Neutrophil (primary cell): ENCODE measurements at regions not wholly inside any gene's neighbourhood (a gene's known extent, or its start where the extent isn't known, plus 50 kb on each side); places are given as distances from the start of the nearest gene placed in this dataset.

ENCODE experiments used
- H3K27ac ChIP-seq: fragments of 200-600 bp; sonication (generic); 2 replicates; pipeline ENCODE4 v1.5.1; 2016; ENCODE audit warnings: mild to moderate bottlenecking, moderate library complexity
- H3K27me3 ChIP-seq: fragments of 200-600 bp; sonication (generic); 2 replicates; pipeline ENCODE4 v1.6.0; 2016; ENCODE audit warnings: mild to moderate bottlenecking
- H3K36me3 ChIP-seq: fragments of 200-600 bp; sonication (generic); 2 replicates; pipeline ENCODE4 v1.5.1; 2017
- H3K4me1 ChIP-seq, 2 experiments: fragments of 200-600 bp in 1 of 2; sonication (generic) in 1 of 2; 1 replicate in 1 of 2; 2 replicates in 1 of 2; pipeline versions ENCODE4 v1.5.1 to v1.6.1; 2013 to 2016; ENCODE audit warnings: low read depth in 1 of 2, low read length in 1 of 2, mild to moderate bottlenecking in 1 of 2, moderate library complexity in 1 of 2; ENCODE audit not compliant: control insufficient read depth in 1 of 2, insufficient read depth in 1 of 2
- H3K4me3 ChIP-seq, 2 experiments: fragments of 200-600 bp in 1 of 2; sonication (generic) in 1 of 2; 1 replicate in 1 of 2; 2 replicates in 1 of 2; pipeline ENCODE4 v1.5.1; 2013 to 2016; ENCODE audit warnings: low read depth in 1 of 2, low read length in 1 of 2, mild to moderate bottlenecking in 1 of 2, moderate library complexity in 1 of 2
- H3K9me3 ChIP-seq: fragments of 200-600 bp; sonication (generic); 2 replicates; pipeline ENCODE4 v1.5.1; 2016
- CTCF ChIP-seq: fragments of 200-600 bp; sonication (generic); IDR thresholded peaks from 2 replicates; pipeline ENCODE4 v1.5.1; 2016; ENCODE audit warnings: antibody characterized with exemption

DNA sequence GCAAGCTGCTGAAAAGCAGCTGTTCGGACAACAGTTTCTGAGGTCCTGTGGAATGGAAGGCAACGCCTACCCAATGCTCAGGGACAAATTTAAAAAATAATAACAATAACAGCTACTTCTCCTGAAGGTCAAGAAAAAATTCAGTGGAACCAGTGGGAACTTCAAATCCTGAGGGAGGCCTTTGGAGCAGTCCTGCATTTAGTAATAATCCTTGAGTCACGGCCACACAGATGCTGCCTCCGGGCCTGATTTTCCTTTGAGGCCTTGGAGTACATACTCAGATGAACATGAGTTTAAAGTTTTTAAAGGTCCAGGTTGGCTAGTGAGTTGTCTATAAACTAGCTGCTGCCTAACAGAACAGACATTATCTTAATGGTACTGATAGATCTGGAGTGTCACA is 268.0 kb downstream of the MSRB3 start:
- Histone ChIP-seq H3K27me3 (no peaks in the 10 kb centered on the region), H3K27ac (no peak overlapping the region), H3K4me1 (no peaks in the 10 kb centered on the region), H3K36me3 (no peaks in the 10 kb centered on the region), H3K9me3 (no peaks in the 10 kb centered on the region), H3K4me3 (no peak overlapping the region)
- no peak for TF ChIP-seq CTCF

- peaks cover 11 to 13% of the 10 kb centered on the region in 2 experiments for H3K4me1 ChIP-seq
- H3K36me3 ChIP-seq = no peaks in the 10 kb centered on the region
- no peaks in the 10 kb centered on the region for H3K9me3 ChIP-seq
- H3K27me3 ChIP-seq = peaks cover 4% of the 10 kb centered on the region
- TF ChIP-seq CTCF = peak; percentile 68
- H3K4me3 ChIP-seq = no peak overlapping the region
- no peak overlapping the region for H3K27ac ChIP-seq
These were observed 267.4 kb upstream of the HMGA2 start for GRCh38 chr12:65556676-65557437.

DNA sequence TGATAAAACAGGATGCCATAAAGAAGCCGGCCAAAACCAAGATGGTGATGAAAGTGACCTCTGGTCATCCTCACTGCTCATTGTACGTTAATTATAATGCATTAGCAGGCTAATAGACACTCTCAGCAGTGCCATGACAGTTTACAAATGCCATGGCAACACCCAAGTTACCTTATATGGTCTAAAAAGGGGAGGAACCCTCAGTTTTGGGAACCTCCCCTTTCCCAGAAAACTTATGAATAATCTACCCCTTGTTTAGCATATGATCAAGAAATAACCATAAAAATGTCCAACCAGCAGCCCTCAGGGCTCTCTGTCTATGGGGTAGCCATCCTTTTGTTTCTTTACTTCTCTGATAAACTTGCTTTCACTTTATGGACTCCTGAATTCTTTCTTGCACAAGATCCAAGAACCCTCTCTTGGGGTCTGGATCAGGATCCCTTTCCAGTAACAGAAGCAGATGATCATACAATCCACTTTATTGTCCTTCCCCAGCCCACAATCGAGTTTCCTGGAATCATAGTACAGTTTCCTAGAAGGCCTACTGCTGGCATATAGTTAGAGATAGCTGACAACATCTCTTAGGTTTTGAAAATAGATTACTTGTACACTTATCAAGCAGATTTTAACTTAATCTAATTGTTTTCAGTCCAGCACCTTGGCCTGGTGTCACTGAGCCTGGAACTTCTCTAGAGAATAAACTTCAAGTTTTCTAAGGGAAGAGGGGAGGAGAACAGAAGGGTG is 266.7 kb upstream of the HMGA2 start:
- no peaks in the 10 kb centered on the region for H3K36me3 ChIP-seq
- no peak overlapping the region for H3K4me3 ChIP-seq
- peaks cover 11 to 13% of the 10 kb centered on the region in 2 experiments for H3K4me1 ChIP-seq
- TF ChIP-seq CTCF = no peak
- H3K27ac ChIP-seq = no peak overlapping the region
- H3K27me3 ChIP-seq = peaks cover 4% of the 10 kb centered on the region
- H3K9me3 ChIP-seq = no peaks in the 10 kb centered on the region

DNA sequence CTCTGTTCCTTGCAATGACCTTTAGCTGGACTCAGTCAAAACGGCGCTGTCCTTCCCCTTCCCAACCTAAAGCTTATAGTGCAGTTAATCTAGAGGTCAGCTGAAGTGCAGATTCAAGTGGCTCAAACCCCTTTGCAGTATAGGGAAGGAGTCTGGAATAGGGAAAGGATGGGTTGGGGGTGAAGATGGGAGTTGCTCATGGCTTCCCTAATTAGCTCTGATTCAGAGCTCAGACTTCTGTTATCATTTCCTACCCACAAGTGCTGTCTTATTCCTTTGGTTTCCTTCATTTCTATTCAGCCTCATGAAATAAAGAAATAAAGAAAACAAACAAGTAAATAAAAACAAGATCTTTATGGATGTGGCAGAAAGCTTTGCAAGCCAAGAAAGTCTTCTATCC is 264.0 kb upstream of the HMGA2 start:
- H3K36me3 ChIP-seq = no peaks in the 10 kb centered on the region

DNA sequence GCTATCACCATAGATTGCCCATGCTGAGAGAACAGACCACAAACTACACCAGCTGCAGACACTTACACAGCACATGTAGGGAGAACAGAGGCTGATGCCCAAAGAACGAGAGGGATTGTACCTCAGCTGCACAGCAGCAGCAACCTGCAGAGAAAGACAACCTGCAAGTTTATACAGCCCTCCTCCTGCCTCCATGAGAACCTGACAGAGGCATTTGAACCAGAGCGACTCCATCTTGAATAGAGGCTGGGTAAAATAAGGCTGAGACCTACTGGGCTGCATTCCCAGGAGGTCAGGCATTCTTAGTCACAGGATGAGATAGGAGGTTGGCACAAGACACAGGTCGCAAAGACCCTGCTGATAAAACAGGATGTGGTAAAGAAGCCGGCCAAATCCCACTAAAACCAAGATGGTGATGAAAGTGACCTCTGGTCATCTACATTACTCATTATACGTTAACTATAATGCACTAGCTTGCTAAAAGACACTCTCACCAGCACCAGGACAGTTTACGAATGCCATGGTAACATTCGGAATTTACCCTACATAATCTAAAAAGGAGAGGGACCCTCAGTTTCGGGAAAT is 262.4 kb upstream of the HMGA2 start:
- Histone ChIP-seq H3K27ac (no peak overlapping the region), H3K9me3 (no peaks in the 10 kb centered on the region), H3K4me3 (no peak overlapping the region), H3K4me1 (peaks cover 0 to 2% of the 10 kb centered on the region in 2 experiments), H3K27me3 (peaks cover 22% of the 10 kb centered on the region), H3K36me3 (no peaks in the 10 kb centered on the region)
- TF ChIP-seq CTCF = no peak

More for the DNA sequence above, 264.0 kb upstream of the HMGA2 start:
- peaks cover 6% of the 10 kb centered on the region for H3K27me3 ChIP-seq
- no peaks in the 10 kb centered on the region for H3K9me3 ChIP-seq
- H3K4me3 ChIP-seq = no peak overlapping the region
- H3K27ac ChIP-seq = no peak overlapping the region
- H3K4me1 ChIP-seq = peaks cover 11 to 13% of the 10 kb centered on the region in 2 experiments
- no peak for TF ChIP-seq CTCF
